ENCODE measurements at regions not wholly inside any gene's neighbourhood (a gene's known extent, or its start where the extent isn't known, plus 50 kb on each side); places are given as distances from the start of the nearest gene placed in this dataset.

GRCh38 chr10:10489805-10490571, 527.7 kb upstream of the CELF2 start:
- DNase-seq: no peak

- no peak for DNase-seq
Measured at GRCh38 chr10:10490581-10490980, 527.1 kb upstream of the CELF2 start.

- no peak for DNase-seq
Measured at GRCh38 chr10:10492420-10492819, 525.3 kb upstream of the CELF2 start.

DNA sequence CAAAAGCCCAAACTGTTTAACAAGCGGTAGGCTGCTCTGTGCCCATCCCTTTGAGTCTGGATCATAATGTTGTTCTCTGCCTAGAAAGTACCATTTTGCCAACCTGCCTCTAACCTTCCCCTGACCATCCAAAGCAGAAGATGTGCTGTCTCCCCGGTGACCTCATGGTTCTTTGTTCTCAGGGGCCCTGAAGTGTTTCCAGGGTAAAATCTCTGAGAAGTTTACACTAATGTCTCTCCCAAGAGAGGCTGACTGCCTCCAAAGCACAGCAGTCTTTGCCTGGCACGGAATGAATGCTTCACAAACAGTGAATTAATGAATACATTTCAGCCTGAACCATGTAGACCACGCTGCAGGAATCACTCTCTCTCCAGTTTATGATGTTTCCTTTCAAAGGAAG, 523.8 kb upstream of the CELF2 start:
- no peak for DNase-seq

- DNase-seq: no peak
Measured at GRCh38 chr10:10497245-10497644, 520.4 kb upstream of the CELF2 start.

DNA sequence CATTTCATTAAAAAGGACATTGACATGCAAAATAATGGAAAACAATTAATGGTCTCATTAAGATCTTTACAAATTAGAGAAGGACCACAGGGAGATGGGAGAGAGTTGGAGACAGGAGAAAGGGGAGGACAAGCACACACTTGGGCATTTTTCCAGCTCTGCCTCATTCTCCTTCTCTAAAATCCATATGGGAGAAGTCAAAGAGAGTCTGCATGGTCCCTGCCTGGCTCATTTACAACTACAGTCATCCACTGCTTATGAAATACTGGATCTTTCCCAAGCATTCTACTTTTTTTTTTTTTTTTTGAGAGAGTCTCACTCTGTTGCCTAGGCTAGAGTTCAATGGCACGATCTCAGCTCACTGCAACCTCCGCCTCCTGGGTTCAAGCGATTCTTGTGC, 518.9 kb upstream of the CELF2 start:
- DNase-seq: no peak

GRCh38 chr10:10499839-10500238, 517.8 kb upstream of the CELF2 start:
- DNase-seq: no peak

GRCh38 chr10:10500937-10501336, 516.7 kb upstream of the CELF2 start:
- no peak for DNase-seq

DNA sequence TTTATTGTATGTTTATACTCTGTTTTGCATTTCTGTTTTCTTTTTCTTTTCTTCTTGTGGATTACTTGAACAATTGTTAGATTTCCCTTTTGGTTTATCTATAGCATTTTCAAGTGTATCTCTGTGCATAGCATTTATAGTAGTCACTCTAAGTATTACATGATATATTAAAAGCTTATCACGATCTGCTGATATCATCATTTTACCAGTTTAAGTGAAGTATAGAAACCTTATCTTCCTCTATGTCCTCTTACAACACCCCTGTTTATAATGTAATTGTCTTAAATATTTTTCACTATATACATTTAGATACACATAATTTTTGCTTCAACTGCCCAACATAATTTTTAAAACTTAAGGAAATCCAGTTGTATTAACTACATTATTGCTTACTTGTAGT, 513.9 kb upstream of the CELF2 start:
- DNase-seq: no peak

- no peak for DNase-seq
Measured at GRCh38 chr10:10508211-10508610, 509.5 kb upstream of the CELF2 start.

- no peak for DNase-seq
Measured at GRCh38 chr10:10510179-10510578, 507.5 kb upstream of the CELF2 start.

GRCh38 chr10:10513067-10513466, 504.6 kb upstream of the CELF2 start:
- DNase-seq: no peak

DNA sequence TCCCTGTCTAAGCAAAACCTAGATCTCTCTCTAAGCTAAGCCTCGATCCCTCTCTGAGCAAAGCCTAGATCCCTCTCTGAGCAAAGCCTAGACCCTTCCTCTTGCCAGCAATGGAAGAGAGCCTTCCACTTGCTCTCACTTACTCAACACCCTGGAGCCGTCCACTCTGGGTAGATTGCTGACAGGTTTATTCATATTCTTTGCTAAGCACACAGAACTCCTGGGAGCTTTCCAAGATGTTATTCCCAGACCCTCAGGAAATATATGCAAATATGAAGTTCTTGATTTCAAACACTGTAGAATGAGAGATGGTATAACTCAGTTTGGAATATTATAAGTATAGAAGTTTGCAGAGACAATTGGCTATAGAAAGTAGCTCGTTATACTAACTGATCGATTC, 503.8 kb upstream of the CELF2 start:
- no peak for DNase-seq

GRCh38 chr10:10514797-10515196, 502.9 kb upstream of the CELF2 start:
- DNase-seq: no peak

GRCh38 chr10:10515479-10516204, 502.0 kb upstream of the CELF2 start:
- DNase-seq: no peak

DNA sequence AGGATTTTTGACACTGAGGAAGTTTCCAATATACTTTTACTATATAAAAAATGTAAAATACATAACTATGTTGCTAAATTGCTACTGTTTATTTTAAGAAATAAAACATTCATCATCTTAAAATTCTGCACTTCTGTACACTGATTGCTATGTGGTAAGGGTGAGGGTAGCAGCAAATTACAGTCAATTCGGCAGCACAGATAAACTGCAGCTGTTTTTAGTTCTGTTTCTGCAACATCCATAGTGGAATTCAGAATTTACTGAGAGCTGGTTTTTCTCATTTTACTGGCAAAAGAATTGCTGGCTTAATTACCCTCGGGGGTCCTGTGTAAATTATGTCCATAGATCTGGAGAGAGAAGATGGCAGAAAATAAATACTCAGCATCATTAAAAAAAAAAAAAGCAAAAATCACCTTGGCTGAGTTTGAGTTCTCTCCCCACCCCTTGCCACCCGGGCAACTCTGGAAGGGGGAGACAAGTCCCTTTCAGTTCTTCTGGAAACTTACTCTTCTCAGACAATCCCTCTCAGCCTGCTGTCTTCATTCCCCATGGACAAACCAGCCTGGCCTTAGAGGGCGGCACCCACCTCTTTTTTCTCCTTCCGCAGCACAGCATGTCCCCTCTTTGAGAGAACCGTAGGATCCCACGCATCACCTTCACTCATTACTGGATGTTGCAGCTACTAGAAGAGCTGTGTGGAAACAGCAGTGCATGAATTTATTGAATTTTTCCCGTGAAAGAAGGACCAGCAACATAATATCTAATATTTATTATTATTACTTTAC, 501.1 kb upstream of the CELF2 start:
- no peak for DNase-seq

- no peak for DNase-seq
Measured at GRCh38 chr10:10517866-10518265, 499.8 kb upstream of the CELF2 start.

DNA sequence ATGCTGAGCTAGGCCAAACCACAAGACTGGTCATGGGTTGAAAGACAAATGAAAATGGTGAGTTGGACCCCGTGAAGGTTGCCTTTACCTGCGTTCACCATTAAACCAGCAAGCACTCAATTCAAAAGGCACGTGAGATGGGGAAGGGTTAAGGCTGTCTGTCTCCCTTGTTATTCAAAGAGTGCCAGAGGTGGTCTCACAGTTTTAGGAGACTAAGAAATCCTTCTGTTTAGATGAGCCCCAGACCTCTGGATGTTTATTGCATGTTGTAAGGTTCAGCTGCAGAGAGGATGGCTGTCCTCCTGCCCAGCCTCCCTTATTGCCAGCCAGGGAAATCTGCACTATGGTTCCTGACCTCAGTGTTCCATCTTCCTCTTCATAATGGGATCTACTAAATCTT, 498.0 kb upstream of the CELF2 start:
- no peak for DNase-seq

DNA sequence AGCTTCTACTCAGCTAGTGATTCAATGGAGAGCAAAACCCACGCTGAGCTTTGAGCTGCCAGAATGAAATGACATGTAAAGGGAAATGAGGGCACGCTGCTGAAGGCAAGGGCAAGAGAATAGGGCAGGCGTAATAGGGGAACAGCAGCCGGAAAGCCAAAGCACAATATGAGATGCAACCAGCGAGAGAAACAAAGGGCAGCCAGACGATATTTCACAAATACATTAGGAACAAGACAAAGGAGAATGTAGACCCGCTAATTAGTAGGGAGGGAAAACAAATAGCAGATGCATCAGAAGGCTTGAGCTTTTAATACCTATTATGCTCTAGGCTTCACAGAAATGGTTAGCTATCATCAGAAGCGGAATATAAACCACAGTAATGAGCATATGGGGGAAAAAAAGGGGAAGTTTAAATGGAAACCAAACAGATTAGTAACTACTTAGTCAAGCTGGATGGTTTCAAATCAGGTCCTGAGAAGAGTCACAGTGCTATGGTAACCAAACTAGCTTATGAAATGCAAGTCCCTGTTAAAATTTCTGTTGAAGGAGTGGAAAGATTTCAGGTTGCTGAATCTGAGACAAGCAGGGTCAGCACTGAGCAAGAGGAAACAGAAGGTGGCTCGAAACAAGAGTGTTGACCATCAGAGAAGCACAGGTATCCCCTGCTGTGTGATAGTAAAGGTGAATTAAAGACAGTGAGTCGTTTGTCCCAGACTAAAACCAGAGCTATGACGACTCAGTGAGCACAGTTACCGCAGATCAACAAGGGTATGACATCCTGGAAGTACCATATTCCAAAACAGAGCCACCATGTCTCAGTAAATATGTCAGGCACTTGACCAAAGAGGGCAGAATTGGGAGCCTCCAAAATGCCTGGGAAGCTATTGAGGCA, 496.9 kb upstream of the CELF2 start:
- no peak for DNase-seq

DNA sequence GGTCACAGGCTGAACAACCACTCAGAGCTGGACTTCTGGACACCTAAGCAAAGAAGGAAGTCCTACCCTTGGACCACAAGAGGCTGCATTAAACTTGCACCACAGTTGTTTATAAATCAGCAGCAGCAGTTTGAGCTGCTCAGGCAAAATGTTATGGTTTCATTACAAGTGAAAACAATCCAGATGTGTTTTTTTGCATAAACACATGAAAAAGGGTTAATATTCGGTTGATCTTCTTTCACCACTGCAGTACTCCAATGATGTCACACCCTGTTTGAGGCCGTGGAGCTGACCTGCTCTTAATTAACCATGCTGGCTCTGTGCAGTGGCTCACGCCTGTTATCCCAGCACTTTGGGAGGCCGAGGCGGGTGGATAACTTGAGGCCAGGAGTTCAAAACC, 490.8 kb upstream of the CELF2 start:
- DNase-seq: no peak

GRCh38 chr10:10527861-10528562, 489.7 kb upstream of the CELF2 start:
- DNase-seq: no peak

GRCh38 chr10:10528563-10528910, 489.1 kb upstream of the CELF2 start:
- DNase-seq: no peak
